Stomach (tissue), 8 donors: ENCODE measurements at regions not wholly inside any gene's neighbourhood (a gene's known extent, or its start where the extent isn't known, plus 50 kb on each side); places are given as distances from the start of the nearest gene placed in this dataset.
A peak's percentile ranks its signal among the peaks of the same experiment; 100 is the strongest.
"Not testable (repeated sequence)": the region's sequence is repeated elsewhere in the genome, so short reads cannot be mapped to it uniquely, and the experiment has no call there.

ENCODE experiments used
- DNase-seq, 2 donors: peaks; one replicate each; pipeline versions ENCODE4 v3.0.0 to v3.0.0-alpha.2; 2013 to 2019
- H3K27ac ChIP-seq, 5 donors: fragments of 200-600 bp in 4 of 5; sonication (generic) in 4 of 5; one replicate each; pipeline ENCODE4 v1.5.1; 2013 to 2019; ENCODE audit warnings: mild to moderate bottlenecking in 1 of 5, moderate library complexity in 1 of 5
- H3K27me3 ChIP-seq, 3 donors: fragments of 200-600 bp; sonication (generic); one replicate each; pipeline ENCODE4 v1.5.1; 2017 to 2019; ENCODE audit warnings: mixed run types in 1 of 3
- H3K36me3 ChIP-seq, 4 donors: fragments of 200-600 bp; sonication (generic); 1 replicate in 3 of 4; 2 replicates in 1 of 4; pipeline ENCODE4 v1.5.1; 2016 to 2019
- H3K4me1 ChIP-seq, 4 donors: fragments of 200-600 bp; sonication (generic); one replicate each; pipeline ENCODE4 v1.5.1; 2016 to 2019
- H3K4me3 ChIP-seq, 4 donors: fragments of 200-600 bp; sonication (generic) in 3 of 4; one replicate each; pipeline ENCODE4 v1.5.1; 2016 to 2019; ENCODE audit warnings: mild to moderate bottlenecking in 1 of 4
- H3K9me3 ChIP-seq, 4 donors: fragments of 200-600 bp; sonication (generic); one replicate each; pipeline ENCODE4 v1.5.1; 2016 to 2019
- EP300 ChIP-seq: sonication (generic); formaldehyde crosslinking; IDR thresholded peaks from one replicate; pipeline ENCODE4 v1.6.1; 2017; ENCODE audit warnings: antibody characterized with exemption
- POLR2A ChIP-seq, 4 donors: fragments of 450-650 bp; IDR thresholded peaks; one replicate each; pipeline ENCODE4 v1.6.1; 2016; ENCODE audit warnings: antibody characterized with exemption in 4 of 4, control low read depth in 2 of 4, mild to moderate bottlenecking in 1 of 4, moderate library complexity in 1 of 4
- POLR2AphosphoS5 ChIP-seq, 3 donors: sonication (generic); formaldehyde crosslinking; IDR thresholded peaks; one replicate each; pipeline ENCODE4 v1.6.1; 2016; ENCODE audit warnings: antibody characterized with exemption in 3 of 3
- WGBS, 5 donors: extraction: QIAGEN DNeasy Blood & Tissue Kit in 3 of 5; methylation state at CpG; one replicate each; pipeline versions ENCODE4 v1.1.5 to v1.1.7; 2013 to 2018; 5-methylcytosine and 5-hydroxymethylcytosine counted together
- intact Hi-C: fragments of 100-400 bp; cut with DNase I; formaldehyde crosslinking; loops from one replicate; pipeline ENCODE4 v1.15.1; 2023; ENCODE audit warnings: low total_unique reads
- TF ChIP-seq, protein P1 (sequence below), 7 experiments: fragments of 450-650 bp in 4 of 7; fragments of 200-600 bp in 3 of 7; sonication (generic) in 3 of 7; IDR thresholded peaks; one replicate each; pipeline ENCODE4 v1.5.1; 2016 to 2019; ENCODE audit warnings: antibody characterized with exemption in 7 of 7, control low read depth in 2 of 7, mild to moderate bottlenecking in 1 of 7
- donor health status: healthy with polysubstance abuse.
- donor health status: Bipolar disorder and iron deficiency.
- donor health status: healthy.

DNA sequence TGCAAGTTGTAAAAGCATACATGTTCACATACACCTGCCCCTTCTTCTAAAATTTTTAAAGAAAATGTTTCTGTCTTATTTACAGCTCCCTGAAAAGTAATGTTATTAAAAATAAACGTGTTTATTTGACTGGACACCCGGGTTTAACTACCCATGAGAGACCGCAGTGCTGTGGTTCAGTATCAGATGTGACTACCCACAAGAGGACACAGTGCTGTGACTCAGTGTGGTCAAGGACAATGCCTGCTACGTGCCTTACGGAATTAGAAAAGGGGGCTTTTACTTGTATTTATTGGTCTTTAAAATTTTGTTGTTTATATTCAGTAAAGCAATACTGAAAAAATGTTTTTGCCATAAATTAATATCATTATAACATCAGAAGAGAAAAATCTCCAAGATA lies 641.4 kb downstream of the TRIML1 start:
- no peak for DNase-seq
- intact Hi-C loops, result no loop called here
- no peaks in the 10 kb centered on the region for H3K27me3 ChIP-seq
- H3K9me3 ChIP-seq, result no peaks in the 10 kb centered on the region
- 75 to 88% (median 82%) methylated on average over 5 of the region's 5 CpGs for WGBS, 5 donors
- H3K4me1 ChIP-seq, result no peaks in the 10 kb centered on the region
- no peak overlapping the region for H3K27ac ChIP-seq
- no peaks in the 10 kb centered on the region for H3K36me3 ChIP-seq
- TF ChIP-seq EP300 (no peak), POLR2A (IDR thresholded peaks at IDR 0.05) (no peak), POLR2AphosphoS5 (IDR thresholded peaks at IDR 0.05) (no peak)
- TF ChIP-seq, protein P1, sequence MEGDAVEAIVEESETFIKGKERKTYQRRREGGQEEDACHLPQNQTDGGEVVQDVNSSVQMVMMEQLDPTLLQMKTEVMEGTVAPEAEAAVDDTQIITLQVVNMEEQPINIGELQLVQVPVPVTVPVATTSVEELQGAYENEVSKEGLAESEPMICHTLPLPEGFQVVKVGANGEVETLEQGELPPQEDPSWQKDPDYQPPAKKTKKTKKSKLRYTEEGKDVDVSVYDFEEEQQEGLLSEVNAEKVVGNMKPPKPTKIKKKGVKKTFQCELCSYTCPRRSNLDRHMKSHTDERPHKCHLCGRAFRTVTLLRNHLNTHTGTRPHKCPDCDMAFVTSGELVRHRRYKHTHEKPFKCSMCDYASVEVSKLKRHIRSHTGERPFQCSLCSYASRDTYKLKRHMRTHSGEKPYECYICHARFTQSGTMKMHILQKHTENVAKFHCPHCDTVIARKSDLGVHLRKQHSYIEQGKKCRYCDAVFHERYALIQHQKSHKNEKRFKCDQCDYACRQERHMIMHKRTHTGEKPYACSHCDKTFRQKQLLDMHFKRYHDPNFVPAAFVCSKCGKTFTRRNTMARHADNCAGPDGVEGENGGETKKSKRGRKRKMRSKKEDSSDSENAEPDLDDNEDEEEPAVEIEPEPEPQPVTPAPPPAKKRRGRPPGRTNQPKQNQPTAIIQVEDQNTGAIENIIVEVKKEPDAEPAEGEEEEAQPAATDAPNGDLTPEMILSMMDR (IDR thresholded peaks at IDR 0.05), result no peak
- no peak overlapping the region for H3K4me3 ChIP-seq

DNA sequence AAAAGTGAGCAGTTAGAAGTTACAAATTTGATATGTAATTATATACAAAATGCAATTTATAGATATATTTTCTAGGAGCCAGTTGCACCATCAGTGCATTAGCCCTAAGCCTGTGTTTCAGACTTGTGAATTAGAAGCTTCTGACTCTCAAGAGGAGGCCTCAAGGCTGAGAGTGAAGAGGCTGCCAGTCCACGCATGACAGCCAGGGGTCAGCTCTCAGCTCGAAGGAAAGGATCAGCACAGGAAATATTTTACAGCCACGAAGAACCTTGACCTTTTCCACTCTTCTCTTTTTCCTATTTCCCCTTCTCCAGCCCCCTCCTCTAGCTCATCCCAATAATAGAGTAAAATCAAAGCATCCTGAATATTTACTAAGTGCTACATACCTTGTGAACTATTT lies 642.4 kb downstream of the TRIML1 start:
- Histone ChIP-seq H3K27me3 (no peaks in the 10 kb centered on the region), H3K36me3 (no peaks in the 10 kb centered on the region), H3K4me3 (no peak overlapping the region), H3K27ac (no peak overlapping the region), H3K4me1 (no peaks in the 10 kb centered on the region), H3K9me3 (no peaks in the 10 kb centered on the region)
- peak; percentile 28 to 31 for DNase-seq
- intact Hi-C loops, result no loop called here
- WGBS, 5 donors, result 24 to 36% (median 32%) methylated on average over 3 of the region's 3 CpGs
- TF ChIP-seq, protein P1 (IDR thresholded peaks at IDR 0.05), result peak in 4 of 7 experiments; percentile 27 to 54 (median 42)
- TF ChIP-seq EP300, result no peak

DNA sequence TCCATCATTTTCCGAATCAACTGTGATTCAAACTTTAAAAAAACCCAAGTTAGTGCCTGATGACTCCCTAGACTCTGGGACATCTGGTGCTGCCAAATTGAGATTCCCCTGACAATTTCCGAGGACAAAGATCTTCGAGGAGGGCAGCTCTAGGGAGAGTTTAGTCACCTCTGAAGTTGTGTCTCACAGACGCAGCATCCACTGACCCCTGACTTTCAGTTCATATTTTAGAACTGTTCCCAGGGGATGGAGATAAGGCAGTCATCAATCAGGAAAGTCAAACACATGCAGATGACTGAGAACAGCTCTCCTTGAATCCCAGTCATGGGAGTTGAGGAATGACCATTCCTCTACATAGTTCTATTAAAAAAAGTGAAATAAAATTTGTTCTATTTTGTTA lies 643.9 kb downstream of the TRIML1 start:
- Histone ChIP-seq H3K27ac (no peak overlapping the region), H3K9me3 (no peaks in the 10 kb centered on the region), H3K4me1 (no peaks in the 10 kb centered on the region), H3K27me3 (no peaks in the 10 kb centered on the region), H3K4me3 (no peak overlapping the region), H3K36me3 (no peaks in the 10 kb centered on the region)
- intact Hi-C loops, result no loop called here
- DNase-seq, result no peak
- no peak for TF ChIP-seq POLR2A (IDR thresholded peaks at IDR 0.05)
- WGBS, 5 donors, result 61 to 74% (median 72%) methylated on average over 4 of the region's 4 CpGs

DNA sequence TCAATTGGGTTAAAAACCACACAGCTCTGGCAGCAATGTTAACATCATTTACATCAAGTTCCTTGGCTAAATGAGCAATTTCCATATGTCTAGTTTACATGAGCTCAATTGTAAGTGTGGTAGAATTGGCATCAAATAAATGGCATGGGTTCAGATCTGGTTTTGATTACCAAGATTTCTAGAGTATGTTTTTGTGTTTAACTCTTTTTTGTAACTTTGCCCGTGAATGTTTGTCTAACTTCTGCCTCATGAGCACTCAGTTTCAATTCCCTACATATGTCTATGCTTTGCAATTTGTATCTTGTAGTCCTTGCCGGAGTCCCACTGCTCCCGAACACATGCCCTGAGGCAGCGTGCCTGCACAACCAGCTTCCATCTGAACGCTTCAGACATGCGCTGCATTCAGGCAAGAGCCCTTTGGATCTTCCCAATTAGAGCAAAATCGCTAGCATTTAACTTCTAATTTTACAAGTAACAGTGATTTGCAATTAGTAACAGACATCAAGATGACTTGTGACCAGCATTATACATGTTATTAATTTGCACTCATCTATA lies 644.4 kb downstream of the TRIML1 start:
- no peaks in the 10 kb centered on the region for H3K36me3 ChIP-seq
- no peak overlapping the region for H3K27ac ChIP-seq
- H3K4me1 ChIP-seq, result no peaks in the 10 kb centered on the region
- no peak for DNase-seq
- WGBS, 5 donors, result 76 to 88% (median 84%) methylated on average over 7 of the region's 7 CpGs
- intact Hi-C loops, result no loop called here
- no peaks in the 10 kb centered on the region for H3K9me3 ChIP-seq
- H3K4me3 ChIP-seq, result no peak overlapping the region
- no peaks in the 10 kb centered on the region for H3K27me3 ChIP-seq
- TF ChIP-seq POLR2AphosphoS5 (IDR thresholded peaks at IDR 0.05) (no peak), EP300 (no peak), POLR2A (IDR thresholded peaks at IDR 0.05) (no peak)
- TF ChIP-seq, protein P1 (IDR thresholded peaks at IDR 0.05), result no peak

DNA sequence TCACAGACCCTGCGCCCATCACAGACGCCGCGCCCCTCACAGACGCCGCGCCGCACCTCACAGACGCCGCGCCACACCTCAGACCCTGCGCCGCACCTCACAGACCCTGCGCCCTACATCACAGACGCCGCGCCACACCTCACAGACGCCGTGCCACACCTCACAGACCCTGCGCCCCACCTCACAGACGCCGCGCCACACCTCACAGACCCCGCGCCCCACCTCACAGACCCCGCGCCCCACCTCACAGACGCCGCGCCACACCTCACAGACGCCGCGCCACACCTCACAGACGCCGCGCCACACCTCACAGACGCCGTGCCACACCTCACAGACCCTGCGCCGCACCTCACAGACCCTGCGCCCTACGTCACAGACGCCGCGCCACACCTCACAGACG lies 657.4 kb downstream of the TRIML1 start:
- H3K4me1 ChIP-seq, H3K36me3 ChIP-seq, H3K27me3 ChIP-seq, H3K27ac ChIP-seq, H3K4me3 ChIP-seq, DNase-seq, H3K9me3 ChIP-seq, intact Hi-C loops: not testable (repeated sequence)
- WGBS, 5 donors, result 90 to 97% (median 94%) methylated on average over 24 to 46 of the region's 46 CpGs

DNA sequence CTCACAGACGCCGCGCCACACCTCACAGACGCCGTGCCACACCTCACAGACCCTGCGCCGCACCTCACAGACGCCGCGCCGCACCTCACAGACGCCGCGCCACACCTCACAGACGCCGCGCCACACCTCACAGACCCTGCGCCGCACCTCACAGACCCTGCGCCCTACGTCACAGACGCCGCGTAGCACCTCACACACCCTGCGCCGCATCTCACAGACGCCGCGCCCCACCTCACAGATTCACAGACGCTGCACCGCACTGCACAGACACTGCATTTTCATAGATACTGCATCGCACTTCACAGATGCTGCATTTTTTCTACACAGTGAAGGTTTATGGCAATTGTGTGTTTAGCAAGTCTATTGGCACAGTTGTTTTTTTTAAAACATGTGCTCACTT lies 657.8 kb downstream of the TRIML1 start:
- H3K9me3 ChIP-seq, H3K36me3 ChIP-seq, H3K4me1 ChIP-seq, DNase-seq, H3K27me3 ChIP-seq, intact Hi-C loops, H3K4me3 ChIP-seq, H3K27ac ChIP-seq: not testable (repeated sequence)
- 89 to 94% (median 93%) methylated on average over 21 to 31 of the region's 32 CpGs for WGBS, 5 donors
